T-helper 2 cell treated with Interferon-gamma antibody and Interleukin-4, amounts not matched to agents 5 μg/mL and 100 μg/mL, for 36 hours (primary cell): ENCODE measurements at regions not wholly inside any gene's neighbourhood (a gene's known extent, or its start where the extent isn't known, plus 50 kb on each side); places are given as distances from the start of the nearest gene placed in this dataset.

Source experiments
- DNase-seq: peaks from one replicate; pipeline ENCODE4 v3.0.0; 2021; ENCODE audit warnings: low spot score
- H3K27ac Mint-ChIP-seq: one replicate; pipeline ENCODE4 v1.8.0; 2021; ENCODE audit warnings: mild to moderate bottlenecking, mixed read lengths
- H3K27me3 Mint-ChIP-seq: one replicate; pipeline ENCODE4 v1.8.0; 2021; ENCODE audit warnings: low read depth, mixed read lengths
- H3K36me3 Mint-ChIP-seq: one replicate; pipeline ENCODE4 v1.8.0; 2021; ENCODE audit warnings: low read depth, mixed read lengths
- H3K4me1 Mint-ChIP-seq: one replicate; pipeline ENCODE4 v1.8.0; 2021; ENCODE audit warnings: low read depth, mixed read lengths
- H3K4me3 Mint-ChIP-seq: one replicate; pipeline ENCODE4 v1.8.0; 2022; ENCODE audit warnings: mild to moderate bottlenecking, moderate library complexity, mixed read lengths
- H3K9me3 Mint-ChIP-seq: one replicate; pipeline ENCODE4 v1.8.0; 2021; ENCODE audit warnings: mixed read lengths

- H3K27ac Mint-ChIP-seq: no peak overlapping the region
- H3K36me3 Mint-ChIP-seq: no peaks in the 10 kb centered on the region
- DNase-seq: no peak
- peaks cover 33% of the 10 kb centered on the region for H3K4me1 Mint-ChIP-seq
- peak overlapping the region; percentile 27 for H3K4me3 Mint-ChIP-seq
- no peaks in the 10 kb centered on the region for H3K9me3 Mint-ChIP-seq
- peaks cover 12% of the 10 kb centered on the region for H3K27me3 Mint-ChIP-seq
These were observed 402.4 kb upstream of the ID2 start for GRCh38 chr2:8279506-8279905.

DNA sequence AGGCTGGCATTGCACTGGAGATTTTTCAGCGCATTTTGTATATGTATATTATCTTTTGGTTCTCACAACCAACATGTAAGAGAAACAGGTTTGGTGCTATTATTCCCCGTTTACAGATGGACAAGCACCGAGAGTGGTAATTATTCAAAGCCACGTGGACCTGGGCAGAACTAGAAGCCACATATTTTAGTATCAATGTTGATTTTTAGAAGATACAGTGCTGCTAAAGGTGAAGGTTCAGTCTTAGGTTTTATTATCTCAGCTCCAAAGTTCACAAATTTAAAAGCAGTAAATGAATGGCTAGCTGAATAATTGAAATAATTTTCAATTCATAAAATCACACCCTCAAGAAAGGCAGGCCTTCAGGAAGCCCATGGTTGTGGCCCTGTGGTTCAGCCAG is 400.6 kb upstream of the ID2 start:
- no peak overlapping the region for H3K4me3 Mint-ChIP-seq
- DNase-seq: no peak
- H3K9me3 Mint-ChIP-seq: no peaks in the 10 kb centered on the region
- H3K27ac Mint-ChIP-seq: no peak overlapping the region
- H3K27me3 Mint-ChIP-seq: peaks cover 7% of the 10 kb centered on the region
- no peaks in the 10 kb centered on the region for H3K36me3 Mint-ChIP-seq
- H3K4me1 Mint-ChIP-seq: peaks cover 32% of the 10 kb centered on the region

DNA sequence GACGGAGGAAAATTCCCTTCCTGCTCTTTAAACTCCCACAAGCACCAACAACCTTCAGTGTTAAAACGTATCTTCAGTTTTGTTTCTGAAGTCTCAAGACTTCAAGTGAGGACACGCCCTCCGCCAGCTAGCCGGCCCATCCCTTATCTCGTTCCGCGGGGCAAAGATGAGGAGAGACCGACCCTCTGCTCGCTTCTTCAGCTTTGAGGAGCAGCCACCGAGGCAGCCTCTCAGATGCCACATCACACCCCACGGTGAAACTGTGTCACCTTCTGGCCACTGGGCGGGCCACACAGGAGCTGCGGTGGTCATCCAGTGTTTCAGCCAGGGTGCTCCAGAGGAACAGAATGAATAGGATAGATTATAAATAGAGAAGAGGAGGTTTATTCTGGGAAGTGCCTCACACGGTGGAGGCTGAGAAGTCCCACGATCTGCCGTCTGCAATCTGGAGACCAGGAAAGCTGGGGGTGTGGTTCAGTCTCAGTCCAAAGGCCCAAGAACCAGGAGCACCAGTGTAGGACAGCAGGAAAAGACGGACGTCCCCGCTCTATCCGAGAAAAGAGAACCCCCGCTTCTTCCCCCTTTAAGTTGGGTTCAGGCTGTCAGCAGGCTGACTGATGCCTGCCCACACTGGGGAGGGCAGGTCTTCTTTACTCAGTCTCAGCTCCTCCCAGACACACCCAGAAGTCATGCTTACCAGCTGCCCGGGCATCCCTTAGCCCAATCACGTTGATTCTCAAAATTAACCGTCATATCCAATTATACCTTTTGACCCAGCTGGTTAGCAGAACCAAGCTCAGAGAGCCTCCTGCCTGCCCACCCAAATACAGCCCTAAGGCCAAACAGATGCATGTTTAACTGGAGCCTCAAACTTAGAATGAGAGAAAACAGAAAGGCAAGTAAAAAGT is 399.7 kb upstream of the ID2 start:
- no peaks in the 10 kb centered on the region for H3K36me3 Mint-ChIP-seq
- H3K4me3 Mint-ChIP-seq: peak overlapping the region; percentile 29
- H3K4me1 Mint-ChIP-seq: peaks cover 32% of the 10 kb centered on the region
- peaks cover 9% of the 10 kb centered on the region for H3K27me3 Mint-ChIP-seq
- DNase-seq: no peak
- H3K9me3 Mint-ChIP-seq: no peaks in the 10 kb centered on the region
- peak overlapping the region; percentile 60 for H3K27ac Mint-ChIP-seq

- H3K4me3 Mint-ChIP-seq: no peak overlapping the region
- peaks cover 5% of the 10 kb centered on the region for H3K9me3 Mint-ChIP-seq
- no peak overlapping the region for H3K27ac Mint-ChIP-seq
- H3K4me1 Mint-ChIP-seq: peaks cover 28% of the 10 kb centered on the region
- no peaks in the 10 kb centered on the region for H3K36me3 Mint-ChIP-seq
- DNase-seq: no peak
- H3K27me3 Mint-ChIP-seq: peaks cover 9% of the 10 kb centered on the region
These were observed 399.0 kb upstream of the ID2 start for GRCh38 chr2:8282858-8283252.

DNA sequence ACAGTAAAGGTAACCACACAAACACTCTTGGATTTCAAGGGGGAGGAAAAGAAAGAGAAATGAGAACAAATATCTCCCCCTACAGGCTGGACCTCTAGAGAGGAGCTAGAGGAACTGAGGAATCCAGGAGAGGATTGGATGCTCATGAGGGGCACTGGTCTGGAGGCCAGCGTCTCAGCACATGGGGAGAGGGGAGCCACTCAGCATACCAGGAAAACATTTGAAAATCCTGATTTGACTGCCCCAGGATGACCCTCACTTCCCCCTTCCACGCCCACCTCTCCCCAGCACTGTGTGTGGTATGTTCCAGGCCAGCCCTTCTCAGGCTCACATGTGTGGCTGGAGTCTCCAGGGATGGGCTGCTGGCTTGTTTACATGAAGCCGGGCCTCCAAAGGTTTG is 396.8 kb upstream of the ID2 start:
- peaks cover 5% of the 10 kb centered on the region for H3K27me3 Mint-ChIP-seq
- no peak overlapping the region for H3K27ac Mint-ChIP-seq
- H3K4me3 Mint-ChIP-seq: no peak overlapping the region
- peaks cover 19% of the 10 kb centered on the region for H3K4me1 Mint-ChIP-seq
- peaks cover 19% of the 10 kb centered on the region for H3K9me3 Mint-ChIP-seq
- H3K36me3 Mint-ChIP-seq: peaks cover 4% of the 10 kb centered on the region
- DNase-seq: no peak

GRCh38 chr2:8285898-8286297 is 396.0 kb upstream of the ID2 start:
- Mint-ChIP-seq H3K9me3 (peaks cover 19% of the 10 kb centered on the region), H3K36me3 (peaks cover 4% of the 10 kb centered on the region), H3K4me1 (peaks cover 19% of the 10 kb centered on the region), H3K4me3 (no peak overlapping the region), H3K27ac (no peak overlapping the region), H3K27me3 (peaks cover 5% of the 10 kb centered on the region)
- DNase-seq: no peak

GRCh38 chr2:8288206-8288605 is 393.6 kb upstream of the ID2 start:
- Mint-ChIP-seq H3K9me3 (peaks cover 23% of the 10 kb centered on the region), H3K27ac (no peak overlapping the region), H3K36me3 (peaks cover 4% of the 10 kb centered on the region), H3K4me1 (peaks cover 11% of the 10 kb centered on the region), H3K27me3 (peaks cover 9% of the 10 kb centered on the region), H3K4me3 (no peak overlapping the region)
- no peak for DNase-seq

GRCh38 chr2:8289111-8289510 is 392.7 kb upstream of the ID2 start:
- Mint-ChIP-seq H3K36me3 (peaks cover 4% of the 10 kb centered on the region), H3K27me3 (peaks cover 11% of the 10 kb centered on the region), H3K4me1 (peaks cover 11% of the 10 kb centered on the region), H3K4me3 (no peak overlapping the region), H3K9me3 (peaks cover 26% of the 10 kb centered on the region), H3K27ac (no peak overlapping the region)
- DNase-seq: no peak

- H3K27me3 Mint-ChIP-seq: peaks cover 14% of the 10 kb centered on the region
- H3K36me3 Mint-ChIP-seq: peaks cover 9% of the 10 kb centered on the region
- H3K4me3 Mint-ChIP-seq: no peak overlapping the region
- H3K4me1 Mint-ChIP-seq: peaks cover 8% of the 10 kb centered on the region
- peaks cover 26% of the 10 kb centered on the region for H3K9me3 Mint-ChIP-seq
- H3K27ac Mint-ChIP-seq: no peak overlapping the region
- DNase-seq: no peak
These were observed 391.0 kb upstream of the ID2 start for GRCh38 chr2:8290771-8291352.

DNA sequence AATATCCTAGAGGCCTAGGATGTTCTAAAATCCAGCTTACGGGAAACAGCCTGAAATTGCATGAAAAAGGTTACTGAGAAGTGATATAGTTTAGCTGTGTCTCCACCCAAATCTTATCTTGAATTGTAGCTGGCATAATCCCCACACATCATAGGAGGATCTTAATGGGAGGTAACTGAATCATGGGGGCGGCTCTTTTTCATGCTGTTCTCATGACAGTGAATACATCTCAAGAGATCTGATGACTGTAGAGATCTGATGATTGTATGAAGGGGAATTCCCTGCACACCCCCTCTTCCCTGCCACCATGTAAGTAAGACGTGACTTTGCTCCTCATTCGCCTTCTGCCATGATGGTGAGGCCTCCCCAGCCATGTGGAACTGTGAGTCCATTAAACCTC is 385.6 kb upstream of the ID2 start:
- Mint-ChIP-seq H3K4me3 (no peak overlapping the region), H3K27me3 (peaks cover 9% of the 10 kb centered on the region), H3K9me3 (peaks cover 25% of the 10 kb centered on the region), H3K36me3 (peaks cover 21% of the 10 kb centered on the region), H3K27ac (no peak overlapping the region), H3K4me1 (peaks cover 39% of the 10 kb centered on the region)
- peak; percentile 59 for DNase-seq

DNA sequence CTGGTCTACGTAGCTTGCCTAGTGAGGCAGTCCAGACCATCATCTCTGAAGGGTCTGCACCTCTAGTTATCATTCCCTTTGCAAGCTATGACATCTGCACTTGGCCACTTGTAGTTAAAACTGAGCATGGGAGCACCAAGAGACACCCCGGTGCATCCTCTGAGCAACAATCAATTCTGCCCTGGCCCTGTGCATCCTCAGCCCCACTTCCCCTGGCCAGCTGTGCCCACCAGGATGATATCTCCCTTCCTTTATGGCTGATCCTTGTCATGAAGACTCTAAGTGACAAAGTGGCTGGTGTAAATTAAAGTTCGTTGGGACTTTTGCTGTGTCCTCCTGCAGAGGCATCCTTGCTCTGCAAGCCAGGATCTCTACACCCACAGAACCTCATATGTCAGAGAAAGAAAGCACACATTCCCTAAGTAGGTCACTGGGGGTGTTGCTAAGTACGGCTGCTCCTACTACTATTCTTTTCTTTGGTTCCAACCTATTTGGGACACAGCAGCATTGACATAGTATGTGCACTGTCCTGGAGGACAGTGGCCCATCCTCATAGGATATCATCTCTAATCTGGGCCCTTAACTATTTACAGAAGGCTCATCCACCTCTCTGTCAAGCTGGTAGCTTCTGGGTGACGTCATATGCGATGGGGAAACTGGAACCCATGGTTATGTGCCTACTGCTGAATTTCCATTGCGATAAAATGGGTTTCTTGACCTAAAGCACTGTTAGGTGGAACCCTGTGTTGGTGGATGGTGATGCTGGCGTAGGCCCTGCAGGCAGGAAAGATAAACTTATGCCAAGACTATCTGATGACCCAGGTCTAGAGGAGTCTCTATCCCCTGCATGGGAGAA is 384.3 kb upstream of the ID2 start:
- no peak for DNase-seq
- Mint-ChIP-seq H3K27ac (peak overlapping the region; percentile 23), H3K9me3 (peaks cover 28% of the 10 kb centered on the region), H3K27me3 (peaks cover 9% of the 10 kb centered on the region), H3K36me3 (peaks cover 29% of the 10 kb centered on the region), H3K4me1 (peaks cover 46% of the 10 kb centered on the region), H3K4me3 (no peak overlapping the region)

DNA sequence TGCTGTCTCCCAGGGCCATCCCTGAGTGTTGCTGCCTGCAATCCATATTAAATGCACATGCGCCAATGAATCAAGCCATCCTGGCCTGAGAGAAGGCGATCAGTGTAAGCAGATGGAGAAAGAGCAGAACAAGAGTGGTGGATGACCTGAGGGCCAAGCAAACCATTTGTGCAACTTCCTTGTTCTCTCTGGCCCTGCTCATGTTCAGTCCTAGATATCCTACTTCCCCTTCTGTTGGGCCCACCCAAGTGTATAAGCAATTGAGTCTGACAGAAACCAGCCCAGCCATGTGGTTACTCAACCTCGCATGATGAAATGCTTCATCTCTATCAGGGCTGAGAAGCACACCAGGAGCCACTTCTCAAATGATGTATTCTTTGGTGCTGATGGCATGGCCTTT is 383.1 kb upstream of the ID2 start:
- peaks cover 27% of the 10 kb centered on the region for H3K9me3 Mint-ChIP-seq
- H3K27ac Mint-ChIP-seq: no peak overlapping the region
- H3K27me3 Mint-ChIP-seq: peaks cover 3% of the 10 kb centered on the region
- no peak overlapping the region for H3K4me3 Mint-ChIP-seq
- H3K4me1 Mint-ChIP-seq: peaks cover 58% of the 10 kb centered on the region
- peaks cover 33% of the 10 kb centered on the region for H3K36me3 Mint-ChIP-seq
- no peak for DNase-seq

GRCh38 chr2:8300216-8300615 is 381.6 kb upstream of the ID2 start:
- no peak for DNase-seq
- Mint-ChIP-seq H3K4me1 (peaks cover 72% of the 10 kb centered on the region), H3K36me3 (peaks cover 28% of the 10 kb centered on the region), H3K27ac (no peak overlapping the region), H3K27me3 (no peaks in the 10 kb centered on the region), H3K9me3 (peaks cover 27% of the 10 kb centered on the region), H3K4me3 (no peak overlapping the region)

DNA sequence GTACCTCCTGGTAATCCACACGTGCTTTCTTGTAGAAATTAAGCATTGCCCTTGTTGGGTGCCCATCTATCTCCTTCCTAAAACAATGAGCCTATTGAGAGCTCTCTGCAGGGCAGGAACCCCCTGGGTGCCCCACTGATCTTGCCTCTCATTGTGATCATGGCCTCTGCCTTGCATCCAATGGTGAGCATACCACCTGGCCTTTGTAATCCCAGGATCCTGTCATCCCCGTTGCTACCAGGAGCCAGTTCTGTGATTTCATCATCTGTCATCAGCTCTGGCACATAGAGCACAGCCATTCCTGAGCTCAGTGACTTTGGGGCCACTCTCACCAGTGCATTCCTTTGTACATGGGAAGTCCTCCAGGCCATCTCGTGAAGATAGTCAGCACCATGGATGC is 381.0 kb upstream of the ID2 start:
- H3K4me1 Mint-ChIP-seq: peaks cover 79% of the 10 kb centered on the region
- H3K36me3 Mint-ChIP-seq: peaks cover 28% of the 10 kb centered on the region
- DNase-seq: no peak
- H3K4me3 Mint-ChIP-seq: peak overlapping the region; percentile 5
- peaks cover 27% of the 10 kb centered on the region for H3K9me3 Mint-ChIP-seq
- H3K27me3 Mint-ChIP-seq: no peaks in the 10 kb centered on the region
- peak overlapping the region; percentile 34 for H3K27ac Mint-ChIP-seq
